NCI-H748 (cell line): ENCODE measurements at regions not wholly inside any gene's neighbourhood (a gene's known extent, or its start where the extent isn't known, plus 50 kb on each side); places are given as distances from the start of the nearest gene placed in this dataset.

ENCODE experiments used
- DNase-seq: peaks from one replicate; lab custom pipeline; 2025; ENCODE audit not compliant: unreplicated experiment; lab: John Stamatoyannopoulos, UW

GRCh38 chr18:39025531-39025930 lies 1459.9 kb upstream of the CELF4 start:
- DNase-seq: no peak

DNA sequence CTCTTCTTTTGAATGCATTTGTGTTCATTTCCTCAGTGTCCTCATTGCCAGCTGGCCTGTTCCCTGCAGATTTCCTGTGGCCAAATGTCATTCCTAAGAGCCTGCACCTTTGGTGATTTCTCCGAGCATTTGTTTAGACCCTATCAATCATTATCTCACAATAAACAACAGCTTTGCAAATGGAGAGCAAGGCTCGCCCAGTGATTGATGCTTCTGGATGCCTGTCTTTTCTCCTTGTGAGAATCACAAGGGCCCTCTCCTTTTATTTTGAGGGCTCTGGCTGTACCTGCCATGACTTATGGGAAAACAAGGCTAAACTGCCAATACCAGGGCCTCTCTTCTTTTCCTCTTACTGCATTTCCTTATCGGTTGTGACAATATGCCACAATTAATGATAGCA lies 1454.4 kb upstream of the CELF4 start:
- DNase-seq: peak; percentile 88

DNA sequence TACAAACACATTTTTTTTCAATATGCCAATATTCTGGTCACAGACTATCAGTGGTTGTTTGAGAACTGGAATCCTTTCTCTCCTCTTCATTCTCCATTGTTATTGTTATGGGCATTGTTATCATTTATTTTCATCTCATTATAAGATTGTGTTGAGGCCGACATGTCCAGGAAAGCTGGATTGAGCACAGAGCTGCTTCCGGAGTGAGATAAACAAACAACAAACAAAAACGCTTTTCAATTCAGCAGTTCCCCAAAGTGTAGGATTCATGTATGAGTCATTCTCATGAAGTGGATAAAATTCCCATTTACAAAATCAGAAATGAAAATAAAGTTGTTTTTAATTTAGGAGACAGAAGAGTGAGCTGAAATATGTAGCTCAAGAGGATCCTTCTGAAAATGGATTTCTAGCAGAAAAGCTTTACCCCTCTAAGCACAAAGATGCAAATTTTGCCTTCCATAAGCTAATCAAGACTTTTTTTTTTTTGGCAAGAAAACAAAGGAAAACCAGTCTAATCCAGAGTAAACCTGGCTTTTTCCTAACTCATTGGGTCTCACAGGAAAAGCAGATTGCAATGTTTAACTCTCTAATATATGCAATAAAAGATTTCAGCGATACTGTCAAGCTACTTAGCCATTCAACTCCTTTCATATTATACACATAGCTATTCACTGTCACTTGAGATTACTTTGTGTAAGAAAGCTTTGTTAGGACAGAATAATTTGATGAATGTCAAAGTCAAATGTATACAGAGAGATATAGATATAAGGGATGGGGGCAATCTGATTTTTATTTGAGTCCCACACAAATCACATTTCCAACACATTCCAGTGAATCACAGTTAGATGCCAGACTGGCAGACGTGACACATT lies 1441.7 kb upstream of the CELF4 start:
- DNase-seq: no peak

DNA sequence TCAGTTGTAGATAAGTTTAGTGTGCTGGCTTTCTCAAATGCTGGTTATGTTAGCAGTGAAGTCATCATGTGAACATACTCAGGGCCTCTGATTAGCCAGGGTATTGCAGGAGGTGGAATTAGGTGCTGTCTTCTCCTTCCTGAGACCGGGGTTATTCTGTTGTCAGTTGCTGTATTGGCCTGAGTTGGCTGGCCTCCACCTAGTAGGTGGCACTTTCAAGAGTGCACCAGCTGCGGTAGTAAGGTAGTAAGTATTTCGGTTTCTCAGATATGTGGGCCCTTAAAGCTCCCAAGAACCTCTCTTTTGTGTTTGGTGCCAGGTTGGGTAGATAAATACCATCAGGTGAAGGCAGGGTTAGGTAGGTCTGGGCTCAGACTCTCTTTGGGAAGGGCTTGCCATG lies 1430.5 kb upstream of the CELF4 start:
- no peak for DNase-seq

- DNase-seq: no peak
Measured at GRCh38 chr18:38993342-38993741, 1427.7 kb upstream of the CELF4 start.

DNA sequence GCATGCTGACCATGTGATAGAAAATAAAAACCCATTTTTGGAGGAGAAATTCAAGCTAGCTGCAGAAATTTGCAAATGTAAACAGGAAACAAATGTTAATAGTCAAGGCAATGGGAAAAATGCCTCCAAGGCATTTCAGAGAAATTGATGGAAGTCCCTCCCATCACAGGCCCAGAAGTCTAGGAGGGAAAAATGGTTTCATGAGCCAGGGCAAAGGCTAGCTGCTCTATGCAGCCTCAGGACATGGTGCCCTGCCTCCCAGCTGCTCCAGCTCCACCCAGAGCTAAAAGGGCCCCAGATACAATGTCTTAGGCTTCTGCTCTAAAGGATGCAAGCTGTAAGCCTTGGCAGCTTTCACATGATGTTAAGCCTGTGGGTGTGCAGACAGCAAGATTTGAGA lies 1419.4 kb upstream of the CELF4 start:
- DNase-seq: no peak

GRCh38 chr18:38982072-38982471 lies 1416.5 kb upstream of the CELF4 start:
- DNase-seq: no peak

GRCh38 chr18:38981389-38981788 lies 1415.8 kb upstream of the CELF4 start:
- no peak for DNase-seq

DNA sequence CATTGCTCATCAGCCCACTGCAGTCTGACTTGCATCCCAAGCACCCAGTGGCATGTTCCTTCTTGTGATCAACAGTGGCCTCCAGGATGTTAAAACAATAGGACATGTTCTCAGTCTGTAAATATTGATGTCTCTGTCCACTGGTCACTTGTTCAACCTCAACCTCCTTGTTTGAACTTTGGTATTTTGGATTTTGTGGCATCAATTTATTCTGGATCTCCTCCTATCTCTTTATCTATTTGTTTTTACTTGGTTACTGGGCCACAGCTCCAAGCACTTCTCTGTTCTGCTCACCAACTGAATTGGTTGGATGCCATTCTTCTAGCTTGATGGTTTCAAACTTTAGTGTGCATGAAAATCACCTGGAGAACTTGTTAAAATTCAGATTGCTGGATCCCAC lies 1414.8 kb upstream of the CELF4 start:
- no peak for DNase-seq

- no peak for DNase-seq
Measured at GRCh38 chr18:38972571-38972970, 1407.0 kb upstream of the CELF4 start.

GRCh38 chr18:38971881-38972280 lies 1406.3 kb upstream of the CELF4 start:
- DNase-seq: no peak

- DNase-seq: no peak
Measured at GRCh38 chr18:38966841-38967240, 1401.2 kb upstream of the CELF4 start.

DNA sequence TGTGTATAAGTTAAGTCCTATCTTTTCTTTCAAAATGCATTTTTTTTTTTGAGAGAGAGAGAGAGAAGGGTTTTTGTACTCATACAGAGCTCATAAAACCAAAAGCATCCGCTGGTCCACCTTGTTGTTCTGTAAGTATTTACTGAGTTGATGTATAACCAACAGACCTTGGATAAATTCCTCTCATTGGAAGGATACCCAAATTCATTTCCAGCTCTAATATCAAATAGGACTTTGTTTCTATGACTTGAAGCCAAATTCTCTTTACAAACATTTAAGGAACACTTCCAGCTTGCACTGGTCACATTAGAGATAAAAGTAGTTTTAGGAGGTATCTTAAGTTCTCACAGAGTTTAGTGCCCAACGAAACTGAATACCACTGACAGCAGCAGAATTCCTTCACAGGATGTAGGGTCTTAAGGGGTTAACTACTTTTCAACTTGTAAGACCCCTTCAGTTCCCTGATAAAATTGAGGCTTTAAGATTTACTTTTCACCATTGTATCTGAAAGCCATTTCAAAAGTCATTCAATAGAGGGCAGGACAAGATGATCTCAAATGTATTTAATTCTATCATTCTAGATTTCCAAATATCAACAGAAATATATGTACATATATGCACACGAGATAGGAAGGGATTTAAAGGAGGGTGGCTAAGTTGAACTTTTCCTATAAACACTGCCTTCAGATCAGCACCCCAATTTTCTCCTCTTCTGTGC lies 1398.5 kb upstream of the CELF4 start:
- DNase-seq: no peak

DNA sequence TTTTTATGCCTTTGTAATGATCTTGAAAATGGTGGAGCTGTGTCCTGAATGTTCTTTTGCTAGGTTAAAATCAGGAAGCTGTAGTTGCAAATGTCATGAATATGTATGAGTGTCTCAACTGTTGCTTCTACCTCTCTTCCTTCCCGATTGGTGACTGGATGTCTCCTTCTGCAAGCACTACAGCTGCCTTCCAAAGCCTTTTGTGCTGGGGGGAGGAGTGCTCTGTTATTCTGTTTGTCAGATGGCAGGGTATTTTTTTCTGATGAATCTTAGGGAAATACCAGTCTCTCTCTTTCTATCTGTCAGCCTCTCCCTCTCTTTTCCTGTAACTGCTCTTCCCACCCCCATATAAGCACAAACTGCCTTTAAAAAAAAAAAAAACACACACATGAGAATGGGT lies 1396.3 kb upstream of the CELF4 start:
- peak; percentile 93 for DNase-seq

GRCh38 chr18:38957736-38958135 lies 1392.1 kb upstream of the CELF4 start:
- no peak for DNase-seq

DNA sequence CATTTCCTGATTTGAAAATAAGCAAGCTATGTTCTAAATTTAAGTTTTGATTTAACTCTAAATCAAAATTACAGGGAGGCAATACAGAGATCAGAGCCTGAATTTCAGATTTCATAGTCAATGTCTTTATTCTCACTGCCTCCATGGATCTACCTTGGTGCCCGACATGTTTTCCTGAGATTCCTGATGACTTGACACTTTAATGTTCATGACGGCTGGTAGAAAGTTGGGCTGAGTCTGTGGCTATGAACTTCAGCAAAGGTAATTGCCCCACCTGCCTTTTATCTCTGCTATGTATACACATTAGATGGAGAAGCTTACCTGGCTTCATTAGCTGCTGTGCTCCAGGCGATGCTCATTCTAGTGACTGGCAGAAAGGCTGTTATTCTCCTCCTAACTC lies 1390.5 kb upstream of the CELF4 start:
- DNase-seq: peak; percentile 92

DNA sequence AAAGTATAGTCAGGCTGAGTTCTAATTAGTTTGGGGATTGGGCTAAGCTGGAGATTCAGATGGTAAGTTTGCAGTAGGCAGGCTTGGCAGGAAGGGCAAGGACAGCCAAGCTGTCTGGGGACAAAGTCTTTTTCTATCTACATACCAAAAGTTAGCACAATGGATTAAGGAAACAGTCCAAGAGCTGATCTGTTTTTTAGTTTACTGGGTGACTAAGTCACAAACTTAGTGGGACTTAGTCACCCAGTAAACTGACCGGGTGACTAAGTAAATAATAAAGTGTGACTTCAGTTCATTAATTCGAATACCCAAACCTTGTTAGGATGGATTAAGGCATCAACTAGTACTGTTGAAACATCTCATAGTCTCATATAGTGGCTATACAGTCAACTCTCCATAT lies 1386.0 kb upstream of the CELF4 start:
- no peak for DNase-seq

- DNase-seq: peak; percentile 33
Measured at GRCh38 chr18:38948436-38948835, 1382.8 kb upstream of the CELF4 start.

GRCh38 chr18:38944446-38945024 lies 1378.9 kb upstream of the CELF4 start:
- DNase-seq: no peak

DNA sequence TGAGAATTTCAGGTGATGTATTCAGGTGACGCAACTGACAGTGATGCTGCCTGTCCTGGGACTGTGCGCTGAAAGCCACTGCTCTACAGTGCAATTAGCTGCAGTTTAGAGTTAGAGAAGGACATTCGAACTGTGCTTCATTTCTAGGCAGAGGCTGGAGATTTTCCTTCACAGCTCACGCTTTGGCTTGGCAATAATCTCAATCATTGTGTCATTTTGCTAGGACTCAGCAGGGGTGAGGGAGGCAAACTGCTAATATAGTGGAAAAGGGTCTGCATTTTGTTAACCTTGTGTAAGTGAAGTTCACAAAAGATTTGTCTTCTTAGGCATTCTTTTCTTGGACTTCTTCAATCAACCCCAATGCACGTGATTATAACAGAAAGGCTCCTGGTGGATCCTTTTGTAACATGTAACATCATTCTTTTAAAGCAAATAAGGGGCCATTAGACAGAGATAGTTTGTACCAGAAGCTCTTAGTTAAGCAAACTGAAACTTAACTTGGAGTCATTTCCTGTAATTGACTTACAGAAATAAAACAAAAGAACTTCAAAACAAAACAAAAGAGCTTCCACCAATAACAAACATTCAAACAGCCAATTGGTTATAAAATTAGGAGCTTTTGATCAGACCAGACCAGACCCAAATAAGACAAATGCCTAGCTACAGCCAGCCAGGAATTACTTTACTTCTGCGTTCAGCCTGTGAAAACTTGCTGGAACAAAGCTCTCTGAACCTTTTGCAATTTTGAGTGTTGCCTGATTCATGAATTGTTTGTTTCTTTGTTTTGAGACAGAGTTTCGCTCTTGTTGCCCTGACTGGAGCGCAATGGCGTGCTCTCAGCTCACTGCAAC lies 1376.3 kb upstream of the CELF4 start:
- DNase-seq: peak; percentile 40

DNA sequence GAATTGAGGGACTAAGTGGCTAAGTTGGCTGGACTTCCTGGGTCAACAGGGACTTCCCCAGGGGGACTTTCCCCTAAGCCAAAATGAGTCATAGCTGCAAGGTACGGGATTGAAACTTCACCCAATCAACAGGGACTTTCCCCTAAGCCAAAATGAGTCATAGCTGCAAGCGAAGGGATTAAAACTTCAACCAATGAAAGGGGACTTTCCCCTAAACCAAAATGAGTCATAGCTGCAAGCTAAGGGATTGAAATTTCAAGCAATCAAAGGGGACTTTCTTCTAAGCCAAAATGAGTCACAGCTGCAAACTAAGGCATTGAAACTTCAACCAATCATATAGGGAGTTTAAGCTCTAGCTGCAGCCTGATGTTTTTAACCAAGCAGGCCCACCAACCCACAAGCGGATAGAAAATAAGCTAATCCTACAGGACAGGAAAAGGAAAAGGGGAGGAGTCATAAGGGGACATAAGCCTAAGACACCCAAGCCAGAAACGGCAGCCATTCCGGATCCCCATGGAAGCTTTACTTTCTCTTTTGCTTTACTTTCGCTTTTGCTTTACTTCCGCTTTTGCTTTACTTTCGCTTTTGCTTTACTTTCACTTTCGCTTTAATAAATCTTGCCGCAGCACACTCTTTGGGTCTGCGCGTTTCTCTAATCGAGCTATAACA lies 1375.4 kb upstream of the CELF4 start:
- DNase-seq: peak; percentile 27
